D341Med (cell line): ENCODE measurements at regions not wholly inside any gene's neighbourhood (a gene's known extent, or its start where the extent isn't known, plus 50 kb on each side); places are given as distances from the start of the nearest gene placed in this dataset.
"Not testable (repeated sequence)": the region's sequence is repeated elsewhere in the genome, so short reads cannot be mapped to it uniquely, and the experiment has no call there.

Source experiments
- DNase-seq: peaks from one replicate; pipeline ENCODE4 v3.0.0; 2012; ENCODE audit warnings: low spot score

GRCh38 chr2:242108797-242109500 lies 239.4 kb downstream of the RTP5 start:
- not testable (repeated sequence) for DNase-seq

- not testable (repeated sequence) for DNase-seq
Observed at GRCh38 chr2:242109819-242110218, 240.3 kb downstream of the RTP5 start.

- DNase-seq, result not testable (repeated sequence)
Observed at GRCh38 chr2:242111954-242112353, 242.4 kb downstream of the RTP5 start.

- not testable (repeated sequence) for DNase-seq
Observed at GRCh38 chr2:242113492-242113891, 244.0 kb downstream of the RTP5 start.

GRCh38 chr2:242116676-242117075 lies 247.1 kb downstream of the RTP5 start:
- not testable (repeated sequence) for DNase-seq

- DNase-seq, result not testable (repeated sequence)
Observed at GRCh38 chr2:242117305-242117704, 247.8 kb downstream of the RTP5 start.

- DNase-seq, result not testable (repeated sequence)
Observed at GRCh38 chr2:242119682-242120081, 250.2 kb downstream of the RTP5 start.

- DNase-seq, result not testable (repeated sequence)
Observed at GRCh38 chr2:242130682-242131081, 261.2 kb downstream of the RTP5 start.

- not testable (repeated sequence) for DNase-seq
Observed at GRCh38 chr2:242159921-242160320, 290.4 kb downstream of the RTP5 start.

- DNase-seq, result not testable (repeated sequence)
Observed at GRCh38 chr2:242165115-242165514, 295.6 kb downstream of the RTP5 start.

- not testable (repeated sequence) for DNase-seq
Observed at GRCh38 chr2:242171290-242171689, 301.8 kb downstream of the RTP5 start.
